GM13977 (cell line): ENCODE measurements at regions not wholly inside any gene's neighbourhood (a gene's known extent, or its start where the extent isn't known, plus 50 kb on each side); places are given as distances from the start of the nearest gene placed in this dataset.
"Not testable (repeated sequence)": the region's sequence is repeated elsewhere in the genome, so short reads cannot be mapped to it uniquely, and the experiment has no call there.

Experiments
- DNase-seq: peaks from one replicate; pipeline ENCODE4 v3.0.0; 2012; ENCODE audit warnings: low spot score
- in situ Hi-C: fragments of 300-500 bp; cut with MboI; formaldehyde crosslinking; loops from one replicate; pipeline ENCODE4 v1.12.0; 2022; ENCODE audit warnings: low sequenced_read_pairs, low pct_unique_long_range_greater_than_20kb, mixed read lengths, inconsistent platforms; ENCODE audit not compliant: unreplicated experiment

DNA sequence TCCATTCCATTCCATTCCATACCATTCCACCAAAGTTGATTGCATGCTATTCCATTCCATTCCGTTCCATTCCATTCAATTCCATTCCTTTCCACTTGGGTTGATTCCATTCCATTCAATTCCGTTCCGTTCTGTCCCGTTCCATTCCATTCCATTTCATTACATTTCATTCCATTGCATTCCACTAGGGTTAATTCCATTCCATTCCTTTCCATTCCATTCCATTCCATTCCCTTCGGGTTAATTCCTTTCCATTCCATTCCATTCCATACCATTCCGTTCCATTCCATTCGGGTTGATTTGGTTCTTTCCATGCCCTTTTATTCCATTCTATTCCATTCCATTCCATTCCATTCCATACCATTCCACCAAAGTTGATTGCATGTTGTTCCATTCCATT is 131.9 kb downstream of the CWH43 start:
- in situ Hi-C loops, DNase-seq: not testable (repeated sequence)

DNA sequence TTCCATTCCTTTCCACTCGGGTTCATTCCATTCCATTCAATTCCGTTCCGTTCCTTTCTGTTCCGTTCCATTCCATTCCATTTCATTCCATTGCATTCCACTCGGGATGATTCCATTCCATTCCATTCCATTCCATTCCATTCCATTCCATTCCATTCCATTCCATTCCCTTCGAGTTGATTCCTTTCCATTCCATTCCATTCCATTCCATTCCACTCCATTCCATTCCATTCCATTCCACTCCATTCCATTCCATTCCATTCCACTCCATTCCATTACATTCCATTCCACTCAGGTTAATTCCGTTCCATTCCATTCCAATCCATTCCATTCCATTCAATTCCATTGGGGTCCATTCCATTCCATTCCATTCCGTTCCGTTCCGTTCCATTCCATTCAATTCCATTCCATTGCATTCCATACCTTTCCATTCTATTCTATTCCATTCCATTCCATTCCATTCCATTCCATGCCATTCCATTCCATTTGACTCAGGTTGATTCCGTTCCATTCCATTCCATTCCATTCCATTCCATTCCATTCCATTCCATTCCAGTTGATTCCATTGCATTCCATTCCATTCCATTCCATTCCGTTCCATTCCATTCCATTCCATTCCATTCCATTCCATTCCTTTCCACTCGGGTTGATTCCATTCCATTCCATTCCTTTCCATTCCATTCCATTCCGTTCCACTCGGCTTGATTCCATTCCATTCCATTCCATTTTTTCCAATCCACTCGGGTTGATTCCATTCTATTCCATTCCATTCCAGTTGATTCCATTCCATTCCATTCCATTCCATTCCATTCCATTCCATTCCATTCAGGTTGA is 132.5 kb downstream of the CWH43 start:
- in situ Hi-C loops, DNase-seq: not testable (repeated sequence)

DNA sequence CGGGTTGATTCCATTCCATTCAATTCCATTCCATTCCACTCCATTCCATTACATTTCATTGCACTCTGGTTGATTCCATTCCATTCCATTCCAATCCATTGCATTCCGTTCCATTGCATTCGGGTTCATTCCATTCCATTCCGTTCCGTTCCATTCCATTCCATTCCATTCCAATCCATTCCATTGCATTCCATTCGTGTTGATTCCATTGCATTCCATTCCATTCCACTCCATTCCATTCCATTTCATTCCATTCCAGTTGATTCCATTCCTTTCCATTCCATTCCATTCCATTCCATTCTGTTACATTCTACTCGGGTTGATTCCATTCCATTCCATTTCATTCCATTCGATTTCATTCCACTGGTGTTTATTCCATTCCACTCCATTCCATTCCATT is 133.3 kb downstream of the CWH43 start:
- in situ Hi-C loops, DNase-seq: not testable (repeated sequence)

DNA sequence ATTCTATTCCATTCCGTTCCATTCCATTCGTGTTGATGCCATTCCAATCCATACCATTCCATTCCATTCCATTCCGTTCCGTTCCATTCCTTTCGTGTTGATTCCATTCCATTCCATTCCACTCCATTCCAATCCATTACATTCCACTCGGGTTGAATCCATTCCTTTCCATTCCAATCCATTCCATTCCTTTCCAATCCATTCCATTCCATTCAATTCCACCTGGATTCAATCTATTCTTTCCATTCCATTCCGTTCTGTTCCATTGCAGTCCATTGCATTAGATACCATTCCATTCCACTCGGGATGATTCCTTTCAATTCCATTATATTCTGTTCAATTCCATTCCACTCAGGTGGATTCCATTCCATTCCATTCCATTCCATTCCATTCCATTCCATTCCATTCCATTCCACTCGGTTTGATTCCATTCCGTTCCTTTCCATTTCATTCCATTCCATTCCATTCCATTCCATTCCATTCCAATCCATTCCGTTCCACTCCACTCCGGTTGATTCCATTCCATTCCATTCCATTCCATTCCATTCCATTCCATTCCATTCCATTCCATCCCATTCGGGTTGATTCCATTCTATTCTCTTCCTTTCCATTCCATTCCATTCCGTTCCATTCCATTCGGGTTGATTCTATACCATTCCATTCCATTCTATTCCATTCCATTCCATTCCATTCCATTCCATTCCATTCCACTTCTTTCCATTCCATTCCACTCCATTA is 134.1 kb downstream of the CWH43 start:
- in situ Hi-C loops, DNase-seq: not testable (repeated sequence)

DNA sequence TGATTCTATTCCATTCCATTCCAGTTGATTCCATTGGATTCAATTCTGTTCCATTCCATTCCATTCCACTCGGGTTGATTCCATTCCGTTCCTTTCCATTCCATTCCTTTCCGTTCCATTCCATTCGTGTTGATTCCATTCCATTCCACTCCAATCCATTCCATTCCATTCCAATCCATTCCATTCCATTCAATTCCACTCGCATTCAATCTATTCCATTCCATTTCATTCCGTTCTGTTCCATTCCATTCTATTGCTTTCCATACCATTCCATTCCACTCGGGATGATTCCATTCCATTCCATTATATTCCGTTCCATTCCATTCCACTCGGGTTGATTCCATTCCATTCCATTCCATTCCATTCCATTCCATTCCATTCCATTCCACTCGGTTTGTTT is 134.7 kb downstream of the CWH43 start:
- DNase-seq, in situ Hi-C loops: not testable (repeated sequence)

DNA sequence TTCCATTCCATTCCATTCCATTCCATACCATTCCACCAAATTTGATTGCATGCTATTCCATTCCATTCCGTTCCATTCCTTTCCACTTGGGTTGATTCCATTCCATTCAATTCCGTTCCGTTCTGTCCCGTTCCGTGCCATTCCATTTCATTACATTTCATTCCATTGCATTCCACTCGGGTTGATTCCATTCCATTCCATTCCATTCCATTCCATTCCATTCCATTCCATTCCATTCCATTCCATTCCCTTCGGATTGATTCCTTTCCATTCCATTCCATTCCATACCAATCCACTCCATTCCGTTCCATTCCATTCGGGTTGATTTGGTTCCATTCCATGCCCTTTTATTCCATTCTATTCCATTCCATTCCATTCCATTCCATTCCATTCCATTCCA is 140.4 kb downstream of the CWH43 start:
- in situ Hi-C loops = not testable (repeated sequence)

DNA sequence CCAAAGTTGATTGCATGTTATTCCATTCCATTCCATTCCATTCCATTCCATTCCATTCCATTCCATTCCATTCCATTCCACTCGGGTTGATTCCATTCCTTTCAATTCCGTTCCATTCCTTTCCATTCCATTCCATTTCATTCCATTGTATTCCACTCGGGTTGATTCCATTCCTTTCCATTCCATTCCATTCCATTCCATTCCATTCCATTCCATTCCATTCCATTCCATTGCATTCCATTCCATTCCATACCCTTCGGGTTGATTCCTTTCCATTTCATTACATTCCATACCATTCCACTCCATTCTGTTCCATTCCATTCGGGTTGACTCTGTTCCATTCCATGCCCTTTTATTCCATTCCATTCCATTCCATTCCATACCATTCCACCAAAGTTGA is 140.8 kb downstream of the CWH43 start:
- in situ Hi-C loops, DNase-seq: not testable (repeated sequence)

More for the DNA sequence above, 140.4 kb downstream of the CWH43 start:
- not testable (repeated sequence) for DNase-seq

DNA sequence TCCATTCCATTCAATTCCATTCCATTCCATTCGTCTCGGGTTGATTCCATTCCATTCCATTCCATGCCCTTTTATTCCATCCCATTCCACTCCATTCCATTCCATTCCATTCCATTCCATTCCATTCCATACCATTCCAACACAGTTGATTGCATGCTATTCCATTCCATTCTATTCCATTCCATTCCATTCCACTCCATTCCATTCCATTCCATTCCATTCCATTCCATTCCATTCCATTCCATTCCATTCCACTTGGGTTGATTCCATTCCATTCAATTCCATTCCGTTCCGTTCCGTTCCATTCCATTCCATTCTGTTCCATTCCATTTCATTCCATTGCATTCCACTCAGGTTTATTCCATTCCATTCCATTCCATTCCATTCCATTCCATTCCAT is 143.3 kb downstream of the CWH43 start:
- DNase-seq = not testable (repeated sequence)

DNA sequence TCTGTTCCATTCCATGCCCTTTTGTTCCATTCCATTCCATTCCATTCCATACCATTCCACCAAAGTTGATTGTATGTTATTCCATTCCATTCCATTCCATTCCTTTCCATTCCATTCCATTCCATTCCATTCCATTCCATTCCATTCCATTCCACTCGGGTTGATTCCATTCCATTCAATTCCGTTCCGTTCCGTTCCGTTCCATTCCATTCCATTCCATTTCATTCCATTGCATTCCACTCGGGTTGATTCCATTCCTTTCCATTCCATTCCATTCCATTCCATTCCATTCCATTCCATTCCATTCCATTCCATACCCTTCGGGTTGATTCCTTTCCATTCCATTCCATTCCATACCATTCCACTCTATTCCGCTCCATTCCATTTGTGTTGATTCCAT is 143.8 kb downstream of the CWH43 start:
- in situ Hi-C loops, DNase-seq: not testable (repeated sequence)

More for the DNA sequence above, 143.3 kb downstream of the CWH43 start:
- in situ Hi-C loops = not testable (repeated sequence)

DNA sequence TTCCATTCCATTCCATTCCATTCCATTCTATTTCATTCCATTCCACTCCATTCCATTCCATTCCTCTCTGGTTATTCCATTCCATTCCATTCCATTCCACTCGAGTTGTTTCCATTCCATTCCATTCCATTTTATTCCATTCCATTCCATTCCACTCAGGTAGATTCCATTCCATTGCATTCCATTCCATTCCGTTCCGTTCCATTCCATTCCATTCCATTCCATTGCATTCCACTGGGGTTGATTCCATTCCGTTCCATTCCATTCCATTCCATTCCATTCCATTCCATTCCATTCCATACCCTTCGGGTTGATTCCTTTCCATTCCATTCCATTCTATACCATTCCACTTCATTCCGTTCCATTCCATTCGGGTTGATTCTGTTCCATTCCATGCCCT is 144.6 kb downstream of the CWH43 start:
- DNase-seq, in situ Hi-C loops: not testable (repeated sequence)

DNA sequence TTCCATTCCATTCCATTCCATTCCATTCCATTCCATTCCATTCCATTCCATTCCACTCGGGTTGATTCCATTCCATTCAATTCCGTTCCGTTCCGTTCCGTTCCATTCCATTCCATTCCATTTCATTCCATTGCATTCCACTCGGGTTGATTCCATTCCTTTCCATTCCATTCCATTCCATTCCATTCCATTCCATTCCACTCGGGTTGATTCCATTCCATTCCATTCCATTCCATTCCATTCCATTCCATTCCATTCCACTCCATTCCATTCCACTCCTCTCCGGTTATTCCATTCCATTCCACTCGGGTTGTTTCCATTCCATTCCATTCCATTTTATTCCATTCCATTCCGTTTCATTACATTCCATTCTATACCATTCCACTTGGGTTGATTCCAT is 151.0 kb downstream of the CWH43 start:
- in situ Hi-C loops, DNase-seq: not testable (repeated sequence)

DNA sequence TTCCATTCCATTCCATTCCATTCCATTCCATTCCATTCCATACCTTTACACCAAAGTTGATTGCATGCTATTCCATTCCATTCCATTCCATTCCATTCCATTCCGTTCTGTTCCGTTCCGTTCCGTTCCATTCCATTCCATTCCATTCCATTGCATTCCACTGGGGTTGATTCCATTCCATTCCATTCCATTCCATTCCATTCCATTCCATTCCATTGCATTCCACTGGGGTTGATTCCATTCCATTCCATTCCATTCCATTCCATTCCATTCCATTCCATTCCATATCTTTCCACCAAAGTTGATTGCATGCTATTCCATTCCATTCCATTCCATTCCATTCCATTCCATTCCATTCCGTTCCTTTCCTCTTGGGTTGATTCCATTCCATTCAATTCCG is 151.9 kb downstream of the CWH43 start:
- in situ Hi-C loops, DNase-seq: not testable (repeated sequence)

DNA sequence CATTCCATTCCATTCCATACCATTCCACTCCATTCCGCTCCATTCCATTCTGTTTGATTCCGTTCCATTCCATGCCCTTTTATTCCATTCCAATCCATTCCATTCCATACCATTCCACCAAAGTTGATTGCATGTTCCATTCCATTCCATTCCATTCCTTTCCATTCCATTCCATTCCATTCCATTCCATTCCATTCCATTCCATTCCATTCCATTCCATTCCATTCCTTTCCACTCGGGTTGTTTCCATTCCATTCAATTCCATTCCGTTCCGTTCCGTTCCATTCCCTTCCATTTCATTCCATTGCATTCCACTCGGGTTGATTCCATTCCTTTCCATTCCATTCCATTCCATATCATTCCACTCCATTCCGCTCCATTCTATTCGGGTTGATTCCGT is 152.7 kb downstream of the CWH43 start:
- DNase-seq, in situ Hi-C loops: not testable (repeated sequence)

DNA sequence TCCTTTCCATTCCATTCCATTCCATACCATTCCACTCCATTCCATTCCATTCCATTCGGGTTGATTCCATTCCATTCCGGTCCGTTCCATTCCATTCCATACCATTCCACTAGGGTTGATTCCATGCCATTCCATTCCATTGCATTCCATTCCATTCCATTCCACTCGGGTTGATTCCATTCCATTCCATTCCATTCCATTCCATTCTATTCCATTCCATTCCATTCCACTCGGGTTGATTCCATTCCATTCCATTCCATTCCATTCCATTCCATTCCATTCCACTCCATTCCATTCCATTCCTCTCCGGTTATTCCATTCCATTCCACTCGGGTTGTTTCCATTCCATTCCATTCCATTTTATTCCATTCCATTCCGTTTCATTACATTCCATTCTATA is 153.4 kb downstream of the CWH43 start:
- DNase-seq, in situ Hi-C loops: not testable (repeated sequence)

DNA sequence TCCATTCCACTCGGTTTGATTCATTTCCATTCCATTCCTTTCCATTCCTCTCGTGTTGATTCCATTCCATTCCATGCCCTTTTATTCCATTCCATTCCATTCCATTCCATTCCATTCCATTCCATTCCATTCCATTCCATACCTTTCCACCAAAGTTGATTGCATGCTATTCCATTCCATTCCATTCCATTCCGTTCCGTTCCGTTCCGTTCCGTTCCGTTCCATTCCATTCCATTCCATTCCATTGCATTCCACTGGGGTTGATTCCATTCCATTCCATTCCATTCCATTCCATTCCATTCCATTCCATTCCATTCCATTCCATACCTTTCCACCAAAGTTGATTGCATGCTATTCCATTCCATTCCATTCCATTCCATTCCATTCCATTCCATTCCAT is 154.3 kb downstream of the CWH43 start:
- in situ Hi-C loops = not testable (repeated sequence)

DNA sequence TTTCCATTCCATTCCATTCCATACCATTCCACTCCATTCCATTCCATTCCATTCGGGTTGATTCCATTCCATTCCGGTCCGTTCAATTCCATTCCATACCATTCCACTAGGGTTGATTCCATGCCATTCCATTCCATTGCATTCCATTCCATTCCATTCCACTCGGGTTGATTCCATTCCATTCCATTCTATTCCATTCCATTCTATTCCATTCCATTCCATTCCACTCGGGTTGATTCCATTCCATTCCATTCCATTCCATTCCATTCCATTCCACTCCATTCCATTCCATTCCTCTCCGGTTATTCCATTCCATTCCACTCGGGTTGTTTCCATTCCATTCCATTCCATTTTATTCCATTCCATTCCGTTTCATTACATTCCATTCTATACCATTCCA is 155.9 kb downstream of the CWH43 start:
- in situ Hi-C loops, DNase-seq: not testable (repeated sequence)

More for the DNA sequence above, 154.3 kb downstream of the CWH43 start:
- DNase-seq = not testable (repeated sequence)

DNA sequence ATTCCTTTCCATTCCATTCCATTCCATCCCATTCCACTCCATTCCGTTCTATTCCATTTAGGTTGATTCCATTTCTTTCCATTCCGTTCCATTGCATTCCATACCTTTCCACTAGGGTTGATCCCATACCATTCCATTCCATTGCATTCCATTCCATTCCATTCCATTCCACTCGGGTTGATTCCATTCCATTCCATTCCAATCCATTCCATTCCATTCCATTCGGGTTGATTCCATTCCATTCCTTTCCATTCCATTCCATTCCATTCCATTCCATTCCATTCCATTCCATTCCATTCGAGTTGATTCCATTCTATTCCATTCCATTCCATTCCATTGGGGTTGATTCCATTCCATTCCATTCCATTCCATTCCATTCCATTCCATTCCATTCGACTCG is 161.1 kb downstream of the CWH43 start:
- in situ Hi-C loops = not testable (repeated sequence)

DNA sequence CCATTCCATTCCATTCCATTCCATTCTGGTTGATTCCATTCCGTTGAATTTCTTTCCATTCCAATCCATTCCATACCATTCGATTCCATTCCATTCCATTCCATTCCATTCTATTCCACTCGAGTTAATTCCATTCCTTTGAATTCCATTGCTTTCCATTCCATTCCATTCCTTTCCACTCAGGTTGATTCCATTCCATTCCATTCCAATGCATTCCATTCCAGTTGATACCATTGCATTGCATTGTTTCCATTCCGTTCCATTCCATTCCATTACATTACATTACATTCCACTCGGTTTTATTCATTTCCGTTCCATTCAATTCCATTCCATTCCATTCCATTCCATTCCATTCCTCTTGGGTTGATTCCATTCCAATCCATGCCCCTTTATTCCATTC is 161.5 kb downstream of the CWH43 start:
- in situ Hi-C loops, DNase-seq: not testable (repeated sequence)

More for the DNA sequence above, 161.1 kb downstream of the CWH43 start:
- DNase-seq = not testable (repeated sequence)
